Heart right ventricle (tissue), 16 donors: ENCODE measurements at regions not wholly inside any gene's neighbourhood (a gene's known extent, or its start where the extent isn't known, plus 50 kb on each side); places are given as distances from the start of the nearest gene placed in this dataset.

ENCODE experiments used
- ATAC-seq, 8 donors: fragments of 200-7000 bp; cut with Tn5 transposase; one replicate each; pipeline ENCODE4 v1.9.1; 2020; ENCODE audit warnings: mild to moderate bottlenecking in 8 of 8, moderate library complexity in 8 of 8, moderate number of reproducible peaks in 1 of 8
- DNase-seq, 2 donors: peaks; one replicate each; pipeline ENCODE4 v3.0.0-alpha.2; 2020
- H3K27ac ChIP-seq, 10 donors: fragments of 200-600 bp; sonication (generic) in 2 of 10; one replicate each; pipeline versions ENCODE4 v1.5.0 to v1.8.0; 2020 to 2022; ENCODE audit warnings: mild to moderate bottlenecking in 3 of 10
- H3K27me3 ChIP-seq, 7 donors: fragments of 200-600 bp; one replicate each; pipeline ENCODE4 v1.8.0; 2021 to 2022; ENCODE audit warnings: mild to moderate bottlenecking in 2 of 7
- H3K36me3 ChIP-seq, 9 donors: fragments of 200-600 bp; sonication (generic) in 1 of 9; one replicate each; pipeline versions ENCODE4 v1.5.0 to v1.8.0; 2020 to 2022; ENCODE audit warnings: mild to moderate bottlenecking in 2 of 9
- H3K4me1 ChIP-seq, 9 donors: fragments of 200-600 bp; sonication (generic) in 1 of 9; one replicate each; pipeline versions ENCODE4 v1.5.0 to v1.8.0; 2020 to 2022; ENCODE audit warnings: mild to moderate bottlenecking in 4 of 9
- H3K4me3 ChIP-seq, 10 donors: fragments of 200-600 bp; sonication (generic) in 2 of 10; one replicate each; pipeline versions ENCODE4 v1.5.0 to v1.8.0; 2020 to 2022; ENCODE audit warnings: mild to moderate bottlenecking in 7 of 10, moderate library complexity in 2 of 10
- H3K9me3 ChIP-seq, 11 donors: fragments of 200-600 bp in 10 of 11; sonication (generic) in 2 of 11; one replicate each; pipeline versions ENCODE4 v1.5.0 to v1.8.0; 2013 to 2022; ENCODE audit warnings: mild to moderate bottlenecking in 2 of 11, control low read depth in 1 of 11, moderate library complexity in 1 of 11
- WGBS, 2 donors: extraction: QIAGEN DNeasy Blood & Tissue Kit; methylation state at CpG; one replicate each; pipeline ENCODE4 v1.1.7; 2013; ENCODE audit warnings: inconsistent platforms in 1 of 2; 5-methylcytosine and 5-hydroxymethylcytosine counted together
- intact Hi-C, 10 donors: fragments of 100-400 bp; cut with DNase I; formaldehyde crosslinking; loops; one replicate each; pipeline versions ENCODE4 v1.11.1 to v1.14.2; 2022
- TF ChIP-seq, protein P1 (sequence below), 9 donors: fragments of 200-600 bp; sonication (generic) in 2 of 9; IDR thresholded peaks; one replicate each; pipeline versions ENCODE4 v1.5.0 to v1.8.0; 2021 to 2022; ENCODE audit warnings: antibody characterized with exemption in 9 of 9, mild to moderate bottlenecking in 5 of 9, moderate library complexity in 1 of 9
- donor health status: Arrhythmogenic right ventricular cardiomyopathy.
- donor health status: ischemic (EF 13 %, LVEDD 7.1; RV severe dilation, severe dysfunction).
- donor health status: healthy with polysubstance abuse.
- donor health status: DM: no; HTN: yes; CAD: no.
- donor health status: DM: no; HTN: no; CAD: no.
- donor health status: ischemic (EF 25% LVEDD 6.9; RV normal size, moderate dysfunction).
- donor health status: ischemic (EF 25% LVEDD 5.7; RV mildly dilated, moderate dysfunction).
- donor health status: healthy.
- donor health status: DM: yes; HTN: yes; CAD: no.
- donor health status: Ischemic cardiomyopathy.
- donor health status: ischemic (EF 35%, LVEDD 5.7; RV mildly dilated, moderate dysfunction).
- donor health status: nonischemic (EF 11% LVEDD 7.7; RV severe dilation, severe dysfunction).
- donor health status: DM: yes; HTN: yes; CAD: no.
- donor health status: PGD.
- donor health status: ischemic (EF 29% LVEDD 5.4; RV normal size, mild dysfunction).
- donor health status: nonischemic (EF 23%, LVEDD 6.1; RV moderate dilation, normal function).

DNA sequence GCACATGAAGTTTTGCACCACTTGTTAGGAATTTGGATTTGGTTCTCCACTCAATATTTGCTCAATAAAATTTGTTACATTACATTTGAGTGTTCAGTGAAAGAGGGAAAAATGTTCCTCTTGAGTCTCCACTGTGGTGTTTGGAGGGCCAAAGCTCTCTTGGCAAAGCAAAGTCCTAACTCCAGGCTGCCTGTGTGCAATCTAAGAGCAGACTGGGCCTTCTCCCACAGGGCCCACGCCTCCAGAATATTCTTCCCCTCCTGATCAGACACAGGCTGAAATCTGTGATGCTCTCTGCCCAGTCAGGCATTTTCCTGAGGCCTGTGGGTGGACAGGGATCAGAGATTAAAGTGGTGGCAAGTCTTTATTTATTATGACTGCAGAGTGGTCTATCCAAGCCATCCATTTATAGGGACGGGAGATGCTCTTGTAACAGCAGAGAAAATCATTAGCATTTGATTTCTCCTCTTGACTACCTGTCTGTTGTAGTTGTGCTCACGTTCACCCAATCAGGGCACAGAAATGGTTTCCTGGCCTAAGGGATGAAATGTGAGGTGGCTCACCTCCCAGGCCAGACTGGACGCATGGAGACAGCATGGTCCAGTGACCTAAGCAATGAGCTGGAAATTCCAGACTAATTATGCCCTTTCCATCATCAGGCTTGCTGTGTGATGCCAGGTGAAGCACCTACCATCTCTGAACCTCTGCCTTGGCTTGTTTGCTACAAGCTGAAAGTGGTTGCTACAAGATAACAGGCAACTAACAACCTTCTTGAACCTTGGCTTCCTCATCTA is 147.1 kb upstream of the NRBF2 start:
- no peaks in the 10 kb centered on the region for H3K36me3 ChIP-seq

DNA sequence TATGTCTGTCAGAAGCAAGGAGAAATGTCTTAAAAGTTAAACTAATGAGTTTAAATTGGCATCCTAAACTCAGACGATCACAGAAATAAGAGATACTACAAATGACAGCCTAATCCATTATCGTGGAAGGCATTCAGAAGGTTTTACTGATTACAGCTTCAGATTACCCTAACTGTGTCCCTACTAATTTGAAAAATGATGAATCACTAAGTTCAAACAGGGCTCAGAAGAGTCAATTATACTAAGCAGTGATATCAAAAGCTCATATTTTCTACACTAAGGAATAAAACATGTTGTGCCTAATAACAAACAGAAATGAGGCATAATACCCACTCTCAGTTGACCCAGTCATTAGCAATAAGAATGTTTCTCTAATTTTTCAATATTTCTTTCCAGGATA is 152.0 kb upstream of the NRBF2 start:
- H3K4me1 ChIP-seq = no peaks in the 10 kb centered on the region
- peaks cover 0 to 6% (median 0%) of the 10 kb centered on the region in 7 donors for H3K27me3 ChIP-seq
- WGBS, 2 donors = 70 to 72% methylated on average over 2 of the region's 2 CpGs
- no peaks in the 10 kb centered on the region for H3K9me3 ChIP-seq
- no peak for ATAC-seq
- no peak overlapping the region for H3K4me3 ChIP-seq
- TF ChIP-seq, protein P1, sequence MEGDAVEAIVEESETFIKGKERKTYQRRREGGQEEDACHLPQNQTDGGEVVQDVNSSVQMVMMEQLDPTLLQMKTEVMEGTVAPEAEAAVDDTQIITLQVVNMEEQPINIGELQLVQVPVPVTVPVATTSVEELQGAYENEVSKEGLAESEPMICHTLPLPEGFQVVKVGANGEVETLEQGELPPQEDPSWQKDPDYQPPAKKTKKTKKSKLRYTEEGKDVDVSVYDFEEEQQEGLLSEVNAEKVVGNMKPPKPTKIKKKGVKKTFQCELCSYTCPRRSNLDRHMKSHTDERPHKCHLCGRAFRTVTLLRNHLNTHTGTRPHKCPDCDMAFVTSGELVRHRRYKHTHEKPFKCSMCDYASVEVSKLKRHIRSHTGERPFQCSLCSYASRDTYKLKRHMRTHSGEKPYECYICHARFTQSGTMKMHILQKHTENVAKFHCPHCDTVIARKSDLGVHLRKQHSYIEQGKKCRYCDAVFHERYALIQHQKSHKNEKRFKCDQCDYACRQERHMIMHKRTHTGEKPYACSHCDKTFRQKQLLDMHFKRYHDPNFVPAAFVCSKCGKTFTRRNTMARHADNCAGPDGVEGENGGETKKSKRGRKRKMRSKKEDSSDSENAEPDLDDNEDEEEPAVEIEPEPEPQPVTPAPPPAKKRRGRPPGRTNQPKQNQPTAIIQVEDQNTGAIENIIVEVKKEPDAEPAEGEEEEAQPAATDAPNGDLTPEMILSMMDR (IDR thresholded peaks at IDR 0.05) = no peak
- intact Hi-C loops = no loop called here
- H3K36me3 ChIP-seq = no peaks in the 10 kb centered on the region
- no peak for DNase-seq
- H3K27ac ChIP-seq = no peak overlapping the region

More for the DNA sequence above, 147.1 kb upstream of the NRBF2 start:
- H3K4me1 ChIP-seq = no peaks in the 10 kb centered on the region
- H3K9me3 ChIP-seq = no peaks in the 10 kb centered on the region
- ATAC-seq (peak in 2 of 8 donors; percentile 58 to 62), DNase-seq (peak in 1 of 2 donors; percentile 8)
- intact Hi-C loops = no loop called here
- H3K27ac ChIP-seq = no peak overlapping the region
- 80 to 82% methylated on average over 4 of the region's 4 CpGs for WGBS, 2 donors
- H3K4me3 ChIP-seq = no peak overlapping the region
- H3K27me3 ChIP-seq = peaks cover 0 to 7% (median 0%) of the 10 kb centered on the region in 7 donors
- TF ChIP-seq, protein P1 (IDR thresholded peaks at IDR 0.05) = no peak

DNA sequence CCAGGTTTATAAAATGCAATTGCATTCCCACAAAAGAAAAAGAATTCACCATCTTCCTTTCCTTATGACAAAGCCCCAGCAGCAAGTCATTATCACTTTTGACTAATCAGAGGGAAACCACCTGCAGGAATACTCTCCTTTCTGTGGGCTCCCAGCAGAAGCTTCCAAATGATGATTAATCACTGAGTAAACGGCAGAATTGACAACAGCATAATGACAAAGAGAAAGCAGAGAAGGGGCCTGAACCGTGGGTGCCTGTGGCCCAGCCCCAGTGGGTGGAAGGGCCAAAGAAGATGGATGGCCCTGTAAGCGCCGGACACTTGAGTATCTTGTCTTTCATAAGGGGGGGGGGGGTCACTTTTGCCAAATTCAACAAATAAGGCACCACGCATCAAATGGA is 152.4 kb upstream of the NRBF2 start:
- TF ChIP-seq, protein P1 (IDR thresholded peaks at IDR 0.05) = no peak
- intact Hi-C loops = no loop called here
- DNase-seq (no peak), ATAC-seq (no peak)
- no peaks in the 10 kb centered on the region for H3K4me1 ChIP-seq
- 63 to 72% methylated on average over 5 of the region's 5 CpGs for WGBS, 2 donors
- peaks cover 0 to 6% (median 0%) of the 10 kb centered on the region in 7 donors for H3K27me3 ChIP-seq
- H3K4me3 ChIP-seq = no peak overlapping the region
- H3K9me3 ChIP-seq = peaks cover 0 to 2% (median 0%) of the 10 kb centered on the region in 11 donors
- H3K36me3 ChIP-seq = no peaks in the 10 kb centered on the region
- H3K27ac ChIP-seq = no peak overlapping the region

DNA sequence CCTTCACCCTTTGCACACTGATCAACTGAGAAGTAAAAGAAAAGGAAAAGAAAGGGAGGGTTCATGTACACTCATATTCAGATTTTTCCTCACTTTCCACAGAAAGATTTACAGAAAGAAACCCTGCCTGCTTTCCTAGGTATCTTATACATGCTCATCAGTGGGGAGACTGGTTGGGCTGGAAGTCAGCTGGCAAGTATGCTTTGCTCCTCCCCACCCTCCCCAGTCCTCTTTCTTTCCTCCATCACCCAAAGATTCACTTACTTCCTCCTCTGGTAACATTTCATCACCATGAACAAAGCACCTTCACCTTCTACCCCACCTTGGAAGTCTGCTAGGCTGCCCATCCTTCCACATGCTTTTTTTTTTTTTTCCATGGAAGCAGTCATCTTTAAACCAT is 153.2 kb upstream of the NRBF2 start:
- Histone ChIP-seq H3K36me3 (no peaks in the 10 kb centered on the region), H3K9me3 (peaks cover 0 to 10% (median 6%) of the 10 kb centered on the region in 11 donors), H3K4me3 (no peak overlapping the region), H3K27me3 (peaks cover 0 to 6% (median 0%) of the 10 kb centered on the region in 7 donors), H3K27ac (no peak overlapping the region), H3K4me1 (no peaks in the 10 kb centered on the region)
- TF ChIP-seq, protein P1 (IDR thresholded peaks at IDR 0.05) = no peak
- intact Hi-C loops = no loop called here
- ATAC-seq (no peak), DNase-seq (no peak)
